MM.1S (cell line): ENCODE measurements at regions not wholly inside any gene's neighbourhood (a gene's known extent, or its start where the extent isn't known, plus 50 kb on each side); places are given as distances from the start of the nearest gene placed in this dataset.

ENCODE experiments used
- EZH2 ChIP-seq: fragments of 300-600 bp; sonication (generic); optimal IDR thresholded peaks from 2 replicates; pipeline ENCODE3; 2017; ENCODE audit warnings: low read depth, mild to moderate bottlenecking, antibody characterized with exemption, low read length, mixed read lengths
- TF ChIP-seq, protein P1 (sequence below): fragments of 300-600 bp; sonication (generic); IDR thresholded peaks from 2 replicates; pipeline ENCODE4 v1.5.1; 2016; ENCODE audit warnings: antibody characterized with exemption, low read length, mixed read lengths

DNA sequence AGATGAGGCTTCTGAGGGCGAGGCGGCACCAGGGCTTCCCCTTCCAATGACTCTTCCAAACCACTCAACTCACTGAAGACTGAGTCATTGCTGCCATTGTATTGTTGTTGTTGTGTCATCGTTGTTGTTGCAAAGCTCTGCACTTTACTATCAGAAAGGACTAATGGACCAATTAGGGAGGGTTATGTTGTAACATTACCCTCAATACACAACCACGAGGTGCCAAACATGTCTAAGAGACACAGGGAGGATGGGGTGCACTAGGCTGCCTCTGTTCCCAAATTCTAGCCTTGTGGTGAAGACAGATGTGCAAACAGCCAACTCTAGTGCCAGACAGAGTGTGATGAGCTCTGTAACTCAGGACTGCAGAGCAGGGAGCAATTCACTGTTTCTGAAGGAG, 1075.2 kb downstream of the UQCRFS1 start:
- TF ChIP-seq, protein P1, sequence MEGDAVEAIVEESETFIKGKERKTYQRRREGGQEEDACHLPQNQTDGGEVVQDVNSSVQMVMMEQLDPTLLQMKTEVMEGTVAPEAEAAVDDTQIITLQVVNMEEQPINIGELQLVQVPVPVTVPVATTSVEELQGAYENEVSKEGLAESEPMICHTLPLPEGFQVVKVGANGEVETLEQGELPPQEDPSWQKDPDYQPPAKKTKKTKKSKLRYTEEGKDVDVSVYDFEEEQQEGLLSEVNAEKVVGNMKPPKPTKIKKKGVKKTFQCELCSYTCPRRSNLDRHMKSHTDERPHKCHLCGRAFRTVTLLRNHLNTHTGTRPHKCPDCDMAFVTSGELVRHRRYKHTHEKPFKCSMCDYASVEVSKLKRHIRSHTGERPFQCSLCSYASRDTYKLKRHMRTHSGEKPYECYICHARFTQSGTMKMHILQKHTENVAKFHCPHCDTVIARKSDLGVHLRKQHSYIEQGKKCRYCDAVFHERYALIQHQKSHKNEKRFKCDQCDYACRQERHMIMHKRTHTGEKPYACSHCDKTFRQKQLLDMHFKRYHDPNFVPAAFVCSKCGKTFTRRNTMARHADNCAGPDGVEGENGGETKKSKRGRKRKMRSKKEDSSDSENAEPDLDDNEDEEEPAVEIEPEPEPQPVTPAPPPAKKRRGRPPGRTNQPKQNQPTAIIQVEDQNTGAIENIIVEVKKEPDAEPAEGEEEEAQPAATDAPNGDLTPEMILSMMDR, result no peak
- TF ChIP-seq EZH2, result no peak
